AG09319 (cell line): ENCODE measurements at regions not wholly inside any gene's neighbourhood (a gene's known extent, or its start where the extent isn't known, plus 50 kb on each side); places are given as distances from the start of the nearest gene placed in this dataset.

Experiments
- DNase-seq: peaks from one replicate; pipeline ENCODE4 v3.0.0-alpha.2; 2010; ENCODE audit warnings: low read depth; ENCODE audit errors: extremely low read depth
- CTCF ChIP-seq: IDR thresholded peaks from 2 replicates; pipeline ENCODE4 v1.5.1; 2011; ENCODE audit warnings: low read depth, mild to moderate bottlenecking, inconsistent platforms, low read length, moderate library complexity

GRCh38 chrX:112901869-112902725, 61.5 kb upstream of the AMOT start:
- DNase-seq = no peak
- TF ChIP-seq CTCF = no peak

- TF ChIP-seq CTCF = no peak
Measured at GRCh38 chrX:112896051-112896450, 55.4 kb upstream of the AMOT start.

More at GRCh38 chrX:112896051-112896450, 55.4 kb upstream of the AMOT start:
- no peak for DNase-seq
